Heart left ventricle (tissue), 16 donors: ENCODE measurements at regions not wholly inside any gene's neighbourhood (a gene's known extent, or its start where the extent isn't known, plus 50 kb on each side); places are given as distances from the start of the nearest gene placed in this dataset.

ENCODE experiments used
- ATAC-seq, 4 donors: fragments of 200-7000 bp; cut with Tn5 transposase; one replicate each; pipeline ENCODE4 v1.9.1; 2020 to 2022; ENCODE audit warnings: moderate library complexity in 4 of 4, mild to moderate bottlenecking in 3 of 4, moderate number of reproducible peaks in 1 of 4
- DNase-seq, 5 donors: peaks; one replicate each; pipeline ENCODE4 v3.0.0-alpha.2; 2020
- H3K27ac ChIP-seq, 12 donors: fragments of 200-600 bp; sonication (generic) in 4 of 12; one replicate each; pipeline versions ENCODE4 v1.5.0 to v1.8.0; 2016 to 2022; ENCODE audit warnings: mild to moderate bottlenecking in 2 of 12
- H3K27me3 ChIP-seq, 9 donors: fragments of 200-600 bp; sonication (generic) in 2 of 9; one replicate each; pipeline versions ENCODE4 v1.5.1 to v1.8.0; 2016 to 2022; ENCODE audit warnings: mild to moderate bottlenecking in 3 of 9
- H3K36me3 ChIP-seq, 9 donors: fragments of 200-600 bp; sonication (generic) in 2 of 9; one replicate each; pipeline versions ENCODE4 v1.5.0 to v1.8.0; 2018 to 2022; ENCODE audit warnings: mild to moderate bottlenecking in 2 of 9
- H3K4me1 ChIP-seq, 12 donors: fragments of 200-600 bp; sonication (generic) in 4 of 12; one replicate each; pipeline versions ENCODE4 v1.5.0 to v1.8.0; 2016 to 2022; ENCODE audit warnings: mild to moderate bottlenecking in 3 of 12
- H3K4me3 ChIP-seq, 12 donors: fragments of 200-600 bp; sonication (generic) in 4 of 12; one replicate each; pipeline versions ENCODE4 v1.5.0 to v1.8.0; 2017 to 2022; ENCODE audit warnings: mild to moderate bottlenecking in 9 of 12, moderate library complexity in 4 of 12
- H3K9me3 ChIP-seq, 12 donors: fragments of 200-600 bp; sonication (generic) in 4 of 12; one replicate each; pipeline versions ENCODE4 v1.5.0 to v1.8.0; 2016 to 2022; ENCODE audit warnings: mild to moderate bottlenecking in 1 of 12
- CTCF ChIP-seq, 12 donors: fragments of 200-600 bp; sonication (generic) in 4 of 12; IDR thresholded peaks; one replicate each; pipeline versions ENCODE4 v1.5.0 to v1.8.0; 2018 to 2022; ENCODE audit warnings: antibody characterized with exemption in 12 of 12, mild to moderate bottlenecking in 5 of 12
- POLR2A ChIP-seq, 2 donors: fragments of 450-650 bp; IDR thresholded peaks; one replicate each; pipeline ENCODE4 v1.6.1; 2017; ENCODE audit warnings: antibody characterized with exemption in 2 of 2, mild to moderate bottlenecking in 2 of 2, moderate library complexity in 2 of 2
- WGBS, 4 donors: extraction: QIAGEN DNeasy Blood & Tissue Kit in 2 of 4; methylation state at CpG; one replicate each; pipeline versions ENCODE4 v1.1.5 to v1.1.7; 2013 to 2018; 5-methylcytosine and 5-hydroxymethylcytosine counted together
- intact Hi-C, 10 donors: fragments of 100-400 bp; cut with DNase I; formaldehyde crosslinking; loops; one replicate each; pipeline versions ENCODE4 v1.11.1 to v1.14.2; 2022
- donor health status: ischemic (EF 13 %, LVEDD 7.1; RV severe dilation, severe dysfunction).
- donor health status: healthy with polysubstance abuse.
- donor health status: DM: no; HTN: yes; CAD: no.
- donor health status: DM: no; HTN: no; CAD: no.
- donor health status: ischemic (EF 25% LVEDD 6.9; RV normal size, moderate dysfunction).
- donor health status: ischemic (EF 25% LVEDD 5.7; RV mildly dilated, moderate dysfunction).
- donor health status: healthy.
- donor health status: DM: yes; HTN: yes; CAD: no.
- donor health status: ischemic (EF 35%, LVEDD 5.7; RV mildly dilated, moderate dysfunction).
- donor health status: nonischemic (EF 11% LVEDD 7.7; RV severe dilation, severe dysfunction).
- donor health status: DM: yes; HTN: yes; CAD: no.
- donor health status: PGD.
- donor health status: ischemic (EF 29% LVEDD 5.4; RV normal size, mild dysfunction).
- donor health status: nonischemic (EF 23%, LVEDD 6.1; RV moderate dilation, normal function).

GRCh38 chr3:56884387-56884786 lies 82.6 kb upstream of the ARHGEF3 start:
- no peaks in the 10 kb centered on the region for H3K27me3 ChIP-seq
- TF ChIP-seq POLR2A (IDR thresholded peaks at IDR 0.05) (no peak), CTCF (IDR thresholded peaks at IDR 0.05) (no peak)
- H3K27ac ChIP-seq, result no peak overlapping the region
- H3K4me1 ChIP-seq, result peaks cover 0 to 40% (median 5%) of the 10 kb centered on the region in 12 donors
- no peaks in the 10 kb centered on the region for H3K36me3 ChIP-seq
- H3K4me3 ChIP-seq, result no peak overlapping the region
- H3K9me3 ChIP-seq, result no peaks in the 10 kb centered on the region
- 72 to 77% (median 76%) methylated on average over 7 of the region's 7 CpGs for WGBS, 4 donors
- DNase-seq, result no peak
- intact Hi-C loops, result no loop called here
- ATAC-seq, result no peak

GRCh38 chr3:56883828-56884227 lies 82.1 kb upstream of the ARHGEF3 start:
- intact Hi-C loops, result no loop called here
- ATAC-seq, result no peak
- Histone ChIP-seq H3K27me3 (no peaks in the 10 kb centered on the region), H3K27ac (no peak overlapping the region), H3K4me3 (no peak overlapping the region), H3K4me1 (peaks cover 0 to 43% (median 9%) of the 10 kb centered on the region in 12 donors), H3K36me3 (no peaks in the 10 kb centered on the region), H3K9me3 (no peaks in the 10 kb centered on the region)
- no peak for DNase-seq
- no peak for TF ChIP-seq CTCF (IDR thresholded peaks at IDR 0.05)
- TF ChIP-seq POLR2A (IDR thresholded peaks at IDR 0.05), result no peak

- intact Hi-C loops, result no loop called here
- no peak overlapping the region for H3K4me3 ChIP-seq
- no peaks in the 10 kb centered on the region for H3K9me3 ChIP-seq
- H3K4me1 ChIP-seq, result peaks cover 0 to 46% (median 17%) of the 10 kb centered on the region in 12 donors
- H3K27me3 ChIP-seq, result no peaks in the 10 kb centered on the region
- no peak overlapping the region for H3K27ac ChIP-seq
- ATAC-seq (no peak), DNase-seq (no peak)
- TF ChIP-seq POLR2A (IDR thresholded peaks at IDR 0.05) (no peak), CTCF (IDR thresholded peaks at IDR 0.05) (no peak)
- no peaks in the 10 kb centered on the region for H3K36me3 ChIP-seq
Measured at GRCh38 chr3:56882896-56883295, 81.1 kb upstream of the ARHGEF3 start.

GRCh38 chr3:56881841-56882240 lies 80.1 kb upstream of the ARHGEF3 start:
- DNase-seq (no peak), ATAC-seq (no peak)
- no peaks in the 10 kb centered on the region for H3K9me3 ChIP-seq
- TF ChIP-seq CTCF (IDR thresholded peaks at IDR 0.05), result no peak
- no peak for TF ChIP-seq POLR2A (IDR thresholded peaks at IDR 0.05)
- no peaks in the 10 kb centered on the region for H3K27me3 ChIP-seq
- peaks cover 0 to 41% (median 21%) of the 10 kb centered on the region in 12 donors for H3K4me1 ChIP-seq
- no peak overlapping the region for H3K27ac ChIP-seq
- H3K4me3 ChIP-seq, result no peak overlapping the region
- 94 to 99% (median 96%) methylated on average over 2 of the region's 2 CpGs for WGBS, 4 donors
- intact Hi-C loops, result no loop called here
- no peaks in the 10 kb centered on the region for H3K36me3 ChIP-seq
